ENCODE measurements at regions not wholly inside any gene's neighbourhood (a gene's known extent, or its start where the extent isn't known, plus 50 kb on each side); places are given as distances from the start of the nearest gene placed in this dataset.

- no peak for DNase-seq
- Histone ChIP-seq H3K4me2 (ENCODE audit: low read length, poor library complexity, severe bottlenecking) (no peak overlapping the region), H3K14ac (ENCODE audit: low read length in 2 of 2) (no peak overlapping the region), H3K9me3 (ENCODE audit: control insufficient read depth, low read length) (no peaks in the 10 kb centered on the region), H3K4me3 (ENCODE audit: insufficient read depth in 1 of 2, low read depth in 1 of 2, low read length in 2 of 2) (no peak overlapping the region), H3K4me1 (ENCODE audit: control insufficient read depth, insufficient read depth, low read depth, low read length) (no peaks in the 10 kb centered on the region), H3K79me1 (replicated peaks; ENCODE audit: low read length, poor library complexity, severe bottlenecking) (no peaks in the 10 kb centered on the region), H4K91ac (ENCODE audit: low read length) (no peak overlapping the region), H2BK5ac (ENCODE audit: low read depth, low read length, poor library complexity, severe bottlenecking) (no peak overlapping the region), H3K23ac (ENCODE audit: low read length in 2 of 2) (no peak overlapping the region), H2AK5ac (ENCODE audit: low read length, severe bottlenecking) (no peak overlapping the region), H3K9ac (ENCODE audit: low read length) (no peak overlapping the region), H3K18ac (ENCODE audit: low read depth in 1 of 2, low read length in 2 of 2) (no peak overlapping the region), H2BK12ac (ENCODE audit: low read length in 2 of 2) (no peak overlapping the region), H3K27ac (ENCODE audit: low read length, poor library complexity, severe bottlenecking) (no peak overlapping the region), H3K36me3 (ENCODE audit: control insufficient read depth in 1 of 2, insufficient read depth in 2 of 2, low read depth in 1 of 2, low read length in 2 of 2) (no peaks in the 10 kb centered on the region), H2BK120ac (ENCODE audit: low read depth, low read length) (no peak overlapping the region), H2BK15ac (ENCODE audit: low read depth, poor library complexity, severe bottlenecking) (no peak overlapping the region), H3K27me3 (ENCODE audit: control insufficient read depth in 1 of 2, insufficient read depth in 1 of 2, low read length in 2 of 2) (no peaks in the 10 kb centered on the region), H2AFZ (ENCODE audit: low read depth, low read length) (no peak overlapping the region), H4K8ac (ENCODE audit: low read length) (no peak overlapping the region), H3K4ac (ENCODE audit: low read depth in 1 of 2, low read length in 2 of 2) (no peak overlapping the region)
- WGBS: 80% methylated on average over 6 of the region's 6 CpGs
Measured at GRCh38 chr2:7309582-7309981, 392.4 kb downstream of the RNF144A start.

- DNase-seq: no peak
- H3K27ac ChIP-seq (ENCODE audit: low read length, poor library complexity, severe bottlenecking): no peak overlapping the region
- H3K4me1 ChIP-seq (ENCODE audit: control insufficient read depth, insufficient read depth, low read depth, low read length): no peaks in the 10 kb centered on the region
- H4K8ac ChIP-seq (ENCODE audit: low read length): no peak overlapping the region
- no peak overlapping the region for H3K18ac ChIP-seq (ENCODE audit: low read depth in 1 of 2, low read length in 2 of 2)
- H3K23ac ChIP-seq (ENCODE audit: low read length in 2 of 2): no peak overlapping the region
- H3K4me2 ChIP-seq (ENCODE audit: low read length, poor library complexity, severe bottlenecking): no peak overlapping the region
- H2BK12ac ChIP-seq (ENCODE audit: low read length in 2 of 2): peak overlapping the region in 1 of 2 experiments; percentile 11
- H3K4ac ChIP-seq (ENCODE audit: low read depth in 1 of 2, low read length in 2 of 2): no peak overlapping the region
- H3K79me1 ChIP-seq (replicated peaks; ENCODE audit: low read length, poor library complexity, severe bottlenecking): no peaks in the 10 kb centered on the region
- H2BK15ac ChIP-seq (ENCODE audit: low read depth, poor library complexity, severe bottlenecking): no peak overlapping the region
- H2BK5ac ChIP-seq (ENCODE audit: low read depth, low read length, poor library complexity, severe bottlenecking): no peak overlapping the region
- H3K4me3 ChIP-seq (ENCODE audit: insufficient read depth in 1 of 2, low read depth in 1 of 2, low read length in 2 of 2): no peak overlapping the region
- H2AFZ ChIP-seq (ENCODE audit: low read depth, low read length): no peak overlapping the region
- H3K27me3 ChIP-seq (ENCODE audit: control insufficient read depth in 1 of 2, insufficient read depth in 1 of 2, low read length in 2 of 2): peaks cover 15 to 31% of the 10 kb centered on the region in 2 experiments
- H3K14ac ChIP-seq (ENCODE audit: low read length in 2 of 2): peak overlapping the region in 1 of 2 experiments; percentile 75
- H3K9me3 ChIP-seq (ENCODE audit: control insufficient read depth, low read length): no peaks in the 10 kb centered on the region
- no peak overlapping the region for H4K91ac ChIP-seq (ENCODE audit: low read length)
- no peaks in the 10 kb centered on the region for H3K36me3 ChIP-seq (ENCODE audit: control insufficient read depth in 1 of 2, insufficient read depth in 2 of 2, low read depth in 1 of 2, low read length in 2 of 2)
- no peak overlapping the region for H2AK5ac ChIP-seq (ENCODE audit: low read length, severe bottlenecking)
- no peak overlapping the region for H3K9ac ChIP-seq (ENCODE audit: low read length)
- WGBS: 65% methylated on average over 24 of the region's 24 CpGs
- no peak overlapping the region for H2BK120ac ChIP-seq (ENCODE audit: low read depth, low read length)
Measured at GRCh38 chr2:7324706-7325105, 407.5 kb downstream of the RNF144A start.

GRCh38 chr2:7325186-7325585, 408.0 kb downstream of the RNF144A start:
- Histone ChIP-seq H3K4me3 (ENCODE audit: insufficient read depth in 1 of 2, low read depth in 1 of 2, low read length in 2 of 2) (no peak overlapping the region), H3K4ac (ENCODE audit: low read depth in 1 of 2, low read length in 2 of 2) (no peak overlapping the region), H3K27me3 (ENCODE audit: control insufficient read depth in 1 of 2, insufficient read depth in 1 of 2, low read length in 2 of 2) (peaks cover 15 to 33% of the 10 kb centered on the region in 2 experiments), H2BK5ac (ENCODE audit: low read depth, low read length, poor library complexity, severe bottlenecking) (no peak overlapping the region), H2BK15ac (ENCODE audit: low read depth, poor library complexity, severe bottlenecking) (no peak overlapping the region), H3K23ac (ENCODE audit: low read length in 2 of 2) (no peak overlapping the region), H2BK120ac (ENCODE audit: low read depth, low read length) (no peak overlapping the region), H4K91ac (ENCODE audit: low read length) (no peak overlapping the region), H2AFZ (ENCODE audit: low read depth, low read length) (no peak overlapping the region), H3K18ac (ENCODE audit: low read depth in 1 of 2, low read length in 2 of 2) (no peak overlapping the region), H2BK12ac (ENCODE audit: low read length in 2 of 2) (no peak overlapping the region), H3K9ac (ENCODE audit: low read length) (no peak overlapping the region), H2AK5ac (ENCODE audit: low read length, severe bottlenecking) (no peak overlapping the region), H3K36me3 (ENCODE audit: control insufficient read depth in 1 of 2, insufficient read depth in 2 of 2, low read depth in 1 of 2, low read length in 2 of 2) (no peaks in the 10 kb centered on the region), H3K27ac (ENCODE audit: low read length, poor library complexity, severe bottlenecking) (no peak overlapping the region), H4K8ac (ENCODE audit: low read length) (no peak overlapping the region), H3K79me1 (replicated peaks; ENCODE audit: low read length, poor library complexity, severe bottlenecking) (no peaks in the 10 kb centered on the region), H3K4me1 (ENCODE audit: control insufficient read depth, insufficient read depth, low read depth, low read length) (no peaks in the 10 kb centered on the region), H3K9me3 (ENCODE audit: control insufficient read depth, low read length) (no peaks in the 10 kb centered on the region), H3K14ac (ENCODE audit: low read length in 2 of 2) (no peak overlapping the region), H3K4me2 (ENCODE audit: low read length, poor library complexity, severe bottlenecking) (no peak overlapping the region)
- WGBS: 79% methylated on average over 4 of the region's 4 CpGs
- no peak for DNase-seq

GRCh38 chr2:7329465-7329864, 412.3 kb downstream of the RNF144A start:
- Histone ChIP-seq H3K14ac (ENCODE audit: low read length in 2 of 2) (no peak overlapping the region), H3K27ac (ENCODE audit: low read length, poor library complexity, severe bottlenecking) (no peak overlapping the region), H3K23ac (ENCODE audit: low read length in 2 of 2) (no peak overlapping the region), H3K9me3 (ENCODE audit: control insufficient read depth, low read length) (no peaks in the 10 kb centered on the region), H3K4me3 (ENCODE audit: insufficient read depth in 1 of 2, low read depth in 1 of 2, low read length in 2 of 2) (no peak overlapping the region), H2BK120ac (ENCODE audit: low read depth, low read length) (no peak overlapping the region), H2AFZ (ENCODE audit: low read depth, low read length) (no peak overlapping the region), H2BK5ac (ENCODE audit: low read depth, low read length, poor library complexity, severe bottlenecking) (no peak overlapping the region), H3K79me1 (replicated peaks; ENCODE audit: low read length, poor library complexity, severe bottlenecking) (no peaks in the 10 kb centered on the region), H3K9ac (ENCODE audit: low read length) (no peak overlapping the region), H4K8ac (ENCODE audit: low read length) (no peak overlapping the region), H3K4me2 (ENCODE audit: low read length, poor library complexity, severe bottlenecking) (no peak overlapping the region), H3K36me3 (ENCODE audit: control insufficient read depth in 1 of 2, insufficient read depth in 2 of 2, low read depth in 1 of 2, low read length in 2 of 2) (no peaks in the 10 kb centered on the region), H3K18ac (ENCODE audit: low read depth in 1 of 2, low read length in 2 of 2) (no peak overlapping the region), H2AK5ac (ENCODE audit: low read length, severe bottlenecking) (no peak overlapping the region), H3K4me1 (ENCODE audit: control insufficient read depth, insufficient read depth, low read depth, low read length) (no peaks in the 10 kb centered on the region), H3K4ac (ENCODE audit: low read depth in 1 of 2, low read length in 2 of 2) (no peak overlapping the region), H2BK12ac (ENCODE audit: low read length in 2 of 2) (no peak overlapping the region), H3K27me3 (ENCODE audit: control insufficient read depth in 1 of 2, insufficient read depth in 1 of 2, low read length in 2 of 2) (peaks cover 6 to 34% of the 10 kb centered on the region in 2 experiments), H4K91ac (ENCODE audit: low read length) (no peak overlapping the region), H2BK15ac (ENCODE audit: low read depth, poor library complexity, severe bottlenecking) (no peak overlapping the region)
- no peak for DNase-seq
- 100% methylated on average over 1 of the region's 1 CpG for WGBS

Data from mesenchymal stem cell (in vitro differentiated cells and primary cell).